ENCODE measurements at regions not wholly inside any gene's neighbourhood (a gene's known extent, or its start where the extent isn't known, plus 50 kb on each side); places are given as distances from the start of the nearest gene placed in this dataset.

DNA sequence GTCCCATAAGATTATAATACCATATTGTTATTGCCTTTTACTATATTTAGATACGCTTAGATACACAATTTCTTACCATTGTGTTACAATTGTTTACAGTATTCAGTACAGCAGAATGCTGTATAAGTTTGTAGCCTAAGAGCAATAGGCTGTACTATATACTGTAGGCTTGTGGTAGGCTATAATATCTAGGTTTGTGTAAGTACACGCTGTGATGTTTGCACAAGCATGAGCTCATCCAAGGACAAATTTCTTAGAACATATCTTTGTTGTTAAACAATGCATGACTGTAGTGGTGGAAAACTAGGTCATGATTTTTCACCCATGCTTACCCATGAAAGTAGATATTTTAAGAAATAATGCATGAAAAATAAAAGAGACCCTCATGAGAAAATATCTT, 509.4 kb upstream of the CDH18 start:
- TF ChIP-seq EZH2 (IDR thresholded peaks at IDR 0.05; ENCODE audit: borderline replicate concordance, low read depth, low read length, poor library complexity, severe bottlenecking), result no peak
- TF ChIP-seq, protein P1, sequence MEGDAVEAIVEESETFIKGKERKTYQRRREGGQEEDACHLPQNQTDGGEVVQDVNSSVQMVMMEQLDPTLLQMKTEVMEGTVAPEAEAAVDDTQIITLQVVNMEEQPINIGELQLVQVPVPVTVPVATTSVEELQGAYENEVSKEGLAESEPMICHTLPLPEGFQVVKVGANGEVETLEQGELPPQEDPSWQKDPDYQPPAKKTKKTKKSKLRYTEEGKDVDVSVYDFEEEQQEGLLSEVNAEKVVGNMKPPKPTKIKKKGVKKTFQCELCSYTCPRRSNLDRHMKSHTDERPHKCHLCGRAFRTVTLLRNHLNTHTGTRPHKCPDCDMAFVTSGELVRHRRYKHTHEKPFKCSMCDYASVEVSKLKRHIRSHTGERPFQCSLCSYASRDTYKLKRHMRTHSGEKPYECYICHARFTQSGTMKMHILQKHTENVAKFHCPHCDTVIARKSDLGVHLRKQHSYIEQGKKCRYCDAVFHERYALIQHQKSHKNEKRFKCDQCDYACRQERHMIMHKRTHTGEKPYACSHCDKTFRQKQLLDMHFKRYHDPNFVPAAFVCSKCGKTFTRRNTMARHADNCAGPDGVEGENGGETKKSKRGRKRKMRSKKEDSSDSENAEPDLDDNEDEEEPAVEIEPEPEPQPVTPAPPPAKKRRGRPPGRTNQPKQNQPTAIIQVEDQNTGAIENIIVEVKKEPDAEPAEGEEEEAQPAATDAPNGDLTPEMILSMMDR (conservative IDR thresholded peaks at IDR 0.05; ENCODE audit: low read depth, low read length), result no peak
- CTCF ChIA-PET, result no interaction called here
- POLR2A ChIA-PET (ENCODE audit: low non-redundant PET), result no interaction called here
- H3K4me3 ChIP-seq (ENCODE audit: low read depth, low read length, poor library complexity, severe bottlenecking), result no peak overlapping the region
- no peaks in the 10 kb centered on the region for H3K4me1 ChIP-seq (ENCODE audit: insufficient read depth, low read length, poor library complexity, severe bottlenecking)
- no peak for DNase-seq (ENCODE audit: low spot score)
- BruUV-seq (replicated peaks), result no TSS peak
- H3K27me3 ChIP-seq (replicated peaks; ENCODE audit: insufficient read depth, low read depth, low read length, poor library complexity), result no peaks in the 10 kb centered on the region
- H3K36me3 ChIP-seq (ENCODE audit: insufficient read depth, low read length, poor library complexity, severe bottlenecking), result no peaks in the 10 kb centered on the region
- no peak overlapping the region for H3K27ac ChIP-seq (ENCODE audit: low read depth, low read length, poor library complexity, severe bottlenecking)
- H3K9me3 ChIP-seq (ENCODE audit: low read depth, low read length, poor library complexity, severe bottlenecking), result no peaks in the 10 kb centered on the region
- intact Hi-C loops (cut with micrococcal nuclease; ENCODE audit: unreplicated experiment), result no loop called here

DNA sequence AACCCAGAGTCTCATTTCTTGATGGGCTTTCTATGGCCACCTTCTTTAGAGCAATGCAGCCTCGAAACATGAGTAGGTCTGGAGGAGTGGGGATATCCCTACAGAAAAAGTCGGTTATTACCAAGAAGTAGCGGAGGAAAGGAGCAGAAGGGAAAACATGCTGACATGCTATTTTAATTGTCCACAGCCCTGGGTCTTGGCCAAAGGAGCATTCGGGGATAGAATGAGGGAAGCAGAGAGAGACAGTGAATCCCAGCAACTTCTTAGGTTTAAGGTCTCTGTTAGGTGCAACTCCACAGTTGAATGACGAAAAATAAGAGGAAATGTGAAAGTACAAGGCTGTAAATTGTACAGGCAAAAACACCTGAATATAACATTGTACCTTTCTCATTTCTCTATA, 506.7 kb upstream of the CDH18 start:
- no peak for TF ChIP-seq EZH2 (IDR thresholded peaks at IDR 0.05; ENCODE audit: borderline replicate concordance, low read depth, low read length, poor library complexity, severe bottlenecking)
- TF ChIP-seq, protein P1 (conservative IDR thresholded peaks at IDR 0.05; ENCODE audit: low read depth, low read length), result no peak
- Histone ChIP-seq H3K27ac (ENCODE audit: low read depth, low read length, poor library complexity, severe bottlenecking) (no peak overlapping the region), H3K4me3 (ENCODE audit: low read depth, low read length, poor library complexity, severe bottlenecking) (no peak overlapping the region), H3K4me1 (ENCODE audit: insufficient read depth, low read length, poor library complexity, severe bottlenecking) (no peaks in the 10 kb centered on the region), H3K9me3 (ENCODE audit: low read depth, low read length, poor library complexity, severe bottlenecking) (no peaks in the 10 kb centered on the region), H3K27me3 (replicated peaks; ENCODE audit: insufficient read depth, low read depth, low read length, poor library complexity) (no peaks in the 10 kb centered on the region), H3K36me3 (ENCODE audit: insufficient read depth, low read length, poor library complexity, severe bottlenecking) (no peaks in the 10 kb centered on the region)
- intact Hi-C loops (cut with micrococcal nuclease; ENCODE audit: unreplicated experiment), result no loop called here
- ChIA-PET POLR2A (ENCODE audit: low non-redundant PET) (no interaction called here), CTCF (no interaction called here)
- no peak for DNase-seq (ENCODE audit: low spot score)
- no TSS peak for BruUV-seq (replicated peaks)

DNA sequence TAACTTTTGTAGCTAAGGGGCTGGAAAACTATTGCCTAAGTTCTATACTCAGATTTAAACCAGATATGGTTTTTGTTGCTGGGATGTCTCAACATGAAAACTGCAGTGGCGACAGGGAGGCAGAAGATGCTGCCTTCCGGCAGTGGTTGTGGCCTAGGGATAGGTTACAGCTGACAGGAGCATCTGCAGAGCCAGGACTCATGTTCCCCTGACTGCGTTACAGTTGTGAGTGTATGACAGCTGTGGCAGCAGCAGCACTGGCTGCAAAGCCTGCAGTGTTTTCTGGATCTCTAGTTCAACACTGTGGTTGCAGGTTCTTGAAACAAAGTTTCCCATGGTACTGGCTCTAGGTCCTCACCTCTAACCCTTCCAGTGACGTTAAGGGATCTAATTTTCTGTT, 498.8 kb upstream of the CDH18 start:
- POLR2A ChIA-PET (ENCODE audit: low non-redundant PET), result no interaction called here
- BruUV-seq (replicated peaks), result no TSS peak
- no peak for DNase-seq (ENCODE audit: low spot score)
- no peaks in the 10 kb centered on the region for H3K4me1 ChIP-seq (ENCODE audit: insufficient read depth, low read length, poor library complexity, severe bottlenecking)
- CTCF ChIA-PET, result no interaction called here
- no peak overlapping the region for H3K4me3 ChIP-seq (ENCODE audit: low read depth, low read length, poor library complexity, severe bottlenecking)
- intact Hi-C loops (cut with micrococcal nuclease; ENCODE audit: unreplicated experiment), result no loop called here
- no peak overlapping the region for H3K27ac ChIP-seq (ENCODE audit: low read depth, low read length, poor library complexity, severe bottlenecking)
- H3K27me3 ChIP-seq (replicated peaks; ENCODE audit: insufficient read depth, low read depth, low read length, poor library complexity), result no peaks in the 10 kb centered on the region
- H3K36me3 ChIP-seq (ENCODE audit: insufficient read depth, low read length, poor library complexity, severe bottlenecking), result no peaks in the 10 kb centered on the region
- TF ChIP-seq, protein P1 (conservative IDR thresholded peaks at IDR 0.05; ENCODE audit: low read depth, low read length), result no peak
- no peak for TF ChIP-seq EZH2 (IDR thresholded peaks at IDR 0.05; ENCODE audit: borderline replicate concordance, low read depth, low read length, poor library complexity, severe bottlenecking)
- H3K9me3 ChIP-seq (ENCODE audit: low read depth, low read length, poor library complexity, severe bottlenecking), result no peaks in the 10 kb centered on the region

Measured in A673 (cell line).